Neural cell (in vitro differentiated cells): ENCODE measurements at regions not wholly inside any gene's neighbourhood (a gene's known extent, or its start where the extent isn't known, plus 50 kb on each side); places are given as distances from the start of the nearest gene placed in this dataset.

Experiments used
- H2AFZ ChIP-seq: fragments of 200-600, 300-800 bp; sonication (generic), shearing (Covaris generic); 2 replicates; pipeline ENCODE4 v1.6.0; 2014; ENCODE audit warnings: low read depth, mild to moderate bottlenecking, antibody characterized with exemption, low read length, moderate library complexity
- H3F3A ChIP-seq: fragments of 200-600 bp; shearing (Covaris generic); 2 replicates; pipeline ENCODE4 v1.6.1; 2016; ENCODE audit warnings: mild to moderate bottlenecking, moderate library complexity, mixed read lengths, antibody characterized with exemption, low read length; ENCODE audit not compliant: insufficient read depth, poor library complexity, severe bottlenecking
- H3K27ac ChIP-seq: fragments of 200-600, 300-800 bp; sonication (generic), shearing (Covaris generic); 2 replicates; pipeline ENCODE4 v1.5.1; 2014; ENCODE audit warnings: mild to moderate bottlenecking, low read length, moderate library complexity
- H3K27me3 ChIP-seq: fragments of 300-800, 200-600 bp; sonication (generic), shearing (Covaris generic); 2 replicates; pipeline ENCODE4 v1.6.0; 2014; ENCODE audit warnings: mild to moderate bottlenecking, low read depth, low read length, moderate library complexity; ENCODE audit not compliant: insufficient read depth
- H3K36me3 ChIP-seq: fragments of 300-800, 200-600 bp; sonication (generic), shearing (Covaris generic); 2 replicates; pipeline ENCODE4 v1.5.1; 2014; ENCODE audit warnings: mild to moderate bottlenecking, antibody characterized with exemption, low read length, moderate library complexity; ENCODE audit not compliant: insufficient read depth
- H3K4me2 ChIP-seq: fragments of 300-800, 200-600 bp; sonication (generic), shearing (Covaris generic); 2 replicates; pipeline ENCODE4 v1.6.0; 2014; ENCODE audit warnings: mild to moderate bottlenecking, low read length
- H3K4me3 ChIP-seq: fragments of 300-800, 200-600 bp; sonication (generic), shearing (Covaris generic); 2 replicates; pipeline ENCODE4 v1.5.1; 2014; ENCODE audit warnings: mild to moderate bottlenecking, low read length, moderate library complexity
- H3K79me2 ChIP-seq: fragments of 200-600 bp; shearing (Covaris generic); replicated peaks from 2 replicates; pipeline ENCODE4 v1.6.0; 2014; ENCODE audit warnings: mild to moderate bottlenecking, low read length, moderate library complexity; ENCODE audit not compliant: insufficient read depth
- H3K9ac ChIP-seq: fragments of 300-800, 200-600 bp; sonication (generic), shearing (Covaris generic); 2 replicates; pipeline ENCODE4 v1.6.1; 2016; ENCODE audit warnings: mild to moderate bottlenecking, low read length, mixed read lengths
- H3K9me2 ChIP-seq: fragments of 200-600 bp; shearing (Covaris generic); 2 replicates; pipeline ENCODE4 v1.6.1; 2016; ENCODE audit warnings: mild to moderate bottlenecking, low read length, mixed read lengths; ENCODE audit not compliant: insufficient read depth
- H3K9me3 ChIP-seq: fragments of 200-600, 300-800 bp; sonication (generic), shearing (Covaris generic); 2 replicates; pipeline ENCODE4 v1.6.1; 2016; ENCODE audit warnings: mild to moderate bottlenecking, mixed run types, low read length, moderate library complexity, mixed read lengths
- H4K20me1 ChIP-seq: fragments of 200-600 bp; shearing (Covaris generic); 2 replicates; pipeline ENCODE4 v1.6.1; 2016; ENCODE audit warnings: mild to moderate bottlenecking, mixed run types; ENCODE audit not compliant: insufficient read depth
- CTCF ChIP-seq: fragments of 450-650 bp; IDR thresholded peaks from 2 replicates; pipeline ENCODE4 v1.5.1; 2014; ENCODE audit warnings: antibody characterized with exemption, mild to moderate bottlenecking, moderate library complexity; ENCODE audit not compliant: poor library complexity, severe bottlenecking
- EP300 ChIP-seq: fragments of 450-650 bp; conservative IDR thresholded peaks from 2 replicates; pipeline ENCODE4 v1.6.1; 2014; ENCODE audit warnings: antibody characterized with exemption, mild to moderate bottlenecking, moderate library complexity; ENCODE audit not compliant: poor library complexity, severe bottlenecking
- EZH2 ChIP-seq: fragments of 200-600, 300-800 bp; shearing (Covaris generic), sonication (generic); IDR thresholded peaks from 2 replicates; pipeline ENCODE4 v1.6.1; 2014; ENCODE audit warnings: antibody characterized with exemption, low read length, borderline replicate concordance, mild to moderate bottlenecking; ENCODE audit not compliant: insufficient read depth, poor library complexity, severe bottlenecking
- MXI1 ChIP-seq: fragments of 450-650 bp; conservative IDR thresholded peaks from 2 replicates; pipeline ENCODE4 v1.6.1; 2014; ENCODE audit warnings: antibody characterized with exemption, mild to moderate bottlenecking; ENCODE audit not compliant: poor library complexity, severe bottlenecking
- POLR2AphosphoS5 ChIP-seq: IDR thresholded peaks from 2 replicates; pipeline ENCODE4 v1.6.1; 2012
- RAD21 ChIP-seq: fragments of 450-650 bp; conservative IDR thresholded peaks from 2 replicates; pipeline ENCODE4 v1.6.1; 2014; ENCODE audit warnings: antibody characterized with exemption, mild to moderate bottlenecking, moderate library complexity
- REST ChIP-seq: IDR thresholded peaks from 2 replicates; pipeline ENCODE4 v1.6.1; 2012; ENCODE audit warnings: borderline replicate concordance
- SMC3 ChIP-seq: fragments of 450-650 bp; conservative IDR thresholded peaks from 2 replicates; pipeline ENCODE4 v1.6.1; 2014; ENCODE audit warnings: antibody characterized with exemption, mild to moderate bottlenecking, moderate library complexity; ENCODE audit not compliant: poor library complexity
- TAF1 ChIP-seq: IDR thresholded peaks from 2 replicates; pipeline ENCODE4 v1.6.1; 2012; ENCODE audit warnings: low read depth

DNA sequence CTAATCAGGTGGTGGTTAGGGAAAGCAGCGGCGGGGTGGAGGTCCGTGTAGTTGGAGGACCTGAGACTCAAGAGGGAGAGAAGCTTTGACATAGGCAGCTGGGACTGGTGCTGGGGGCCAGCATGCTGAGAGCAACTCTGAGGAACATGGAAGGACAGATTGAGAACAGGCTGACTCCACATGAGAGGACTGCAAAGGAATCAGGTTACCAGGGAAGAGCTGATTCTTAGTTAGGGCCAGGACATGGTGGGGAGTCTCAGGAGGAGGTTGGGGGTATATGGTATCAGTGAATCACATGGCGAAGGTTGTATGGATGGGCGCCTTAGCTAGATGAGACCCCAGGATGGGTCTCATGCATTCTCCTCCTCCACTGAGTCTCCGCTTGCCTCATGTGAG, 264.0 kb upstream of the BOD1L1 start:
- Histone ChIP-seq H3K4me3 (no peak overlapping the region), H3K9ac (no peak overlapping the region), H2AFZ (no peak overlapping the region), H3K4me2 (no peak overlapping the region), H3F3A (no peaks in the 10 kb centered on the region), H3K27me3 (no peaks in the 10 kb centered on the region), H3K27ac (no peak overlapping the region), H3K36me3 (no peaks in the 10 kb centered on the region), H3K79me2 (no peaks in the 10 kb centered on the region), H4K20me1 (no peaks in the 10 kb centered on the region), H3K9me2 (no peaks in the 10 kb centered on the region), H3K9me3 (no peaks in the 10 kb centered on the region)
- no peak for TF ChIP-seq EZH2
- no peak for TF ChIP-seq CTCF
- no peak for TF ChIP-seq SMC3
- no peak for TF ChIP-seq TAF1
- no peak for TF ChIP-seq RAD21
- no peak for TF ChIP-seq EP300
- no peak for TF ChIP-seq REST
- TF ChIP-seq MXI1: no peak
- no peak for TF ChIP-seq POLR2AphosphoS5

DNA sequence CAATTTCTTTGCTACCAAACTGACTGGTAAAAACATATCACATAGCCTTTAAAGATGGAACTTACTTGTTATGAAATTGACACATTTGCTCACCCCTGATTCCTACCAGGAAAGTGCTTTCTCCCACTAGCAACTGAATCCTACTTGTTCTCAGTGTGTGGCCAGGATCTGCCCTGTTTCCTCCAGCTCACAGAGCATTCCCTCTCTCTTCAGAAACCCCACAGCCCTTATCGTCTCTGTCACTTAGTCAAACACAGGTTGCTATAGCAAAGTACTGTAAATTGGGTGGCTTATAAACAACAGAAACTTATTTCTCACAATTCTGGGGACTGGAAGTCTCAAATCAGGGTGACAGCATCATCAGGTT, 265.2 kb upstream of the BOD1L1 start:
- Histone ChIP-seq H3K9ac (no peak overlapping the region), H3K79me2 (no peaks in the 10 kb centered on the region), H3K27ac (no peak overlapping the region), H4K20me1 (no peaks in the 10 kb centered on the region), H3K4me2 (no peak overlapping the region), H3K9me2 (no peaks in the 10 kb centered on the region), H3K27me3 (no peaks in the 10 kb centered on the region), H3K9me3 (no peaks in the 10 kb centered on the region), H3K4me3 (no peak overlapping the region), H3F3A (no peaks in the 10 kb centered on the region), H2AFZ (no peak overlapping the region), H3K36me3 (no peaks in the 10 kb centered on the region)
- TF ChIP-seq TAF1 (no peak), SMC3 (no peak), MXI1 (no peak), REST (no peak), EZH2 (no peak), CTCF (no peak), RAD21 (no peak), EP300 (no peak), POLR2AphosphoS5 (no peak)
